WTC11 (cell line): ENCODE measurements at regions not wholly inside any gene's neighbourhood (a gene's known extent, or its start where the extent isn't known, plus 50 kb on each side); places are given as distances from the start of the nearest gene placed in this dataset.

Experiments used
- ATAC-seq: fragments of 200-7000 bp; cut with Tn5 transposase; 2 replicates; pipeline ENCODE4 v1.10.0; 2021; ENCODE audit warnings: mild to moderate bottlenecking, moderate library complexity
- CTCF ChIA-PET: fragments of 300-600 bp; sonication (Branson Sonifier 250); formaldehyde crosslinking; loops from one replicate; lab custom pipeline; 2021; ENCODE audit warnings: antibody characterized with exemption; lab: Charles Lee
- POLR2A ChIA-PET: fragments of 350-600 bp; sonication (Branson Sonifier 250); formaldehyde crosslinking; loops from one replicate; lab custom pipeline; 2021; ENCODE audit warnings: antibody characterized with exemption; lab: Charles Lee
- DNase-seq: peaks from one replicate; pipeline ENCODE4 v3.0.0; 2021; ENCODE audit warnings: low spot score
- H3K27ac Mint-ChIP-seq: 2 replicates; pipeline ENCODE4 v1.8.0; 2021; ENCODE audit warnings: mixed read lengths
- H3K27me3 Mint-ChIP-seq: 2 replicates; pipeline ENCODE4 v1.8.0; 2021; ENCODE audit warnings: low read depth, mild to moderate bottlenecking, moderate library complexity, mixed read lengths
- H3K36me3 Mint-ChIP-seq: 2 replicates; pipeline ENCODE4 v1.8.0; 2021; ENCODE audit warnings: mixed read lengths
- H3K4me1 Mint-ChIP-seq: 2 replicates; pipeline ENCODE4 v1.8.0; 2022; ENCODE audit warnings: mixed read lengths
- H3K4me3 Mint-ChIP-seq: 2 replicates; pipeline ENCODE4 v1.8.0; 2021; ENCODE audit warnings: mild to moderate bottlenecking, moderate library complexity, mixed read lengths
- H3K9me3 Mint-ChIP-seq: 2 replicates; pipeline ENCODE4 v1.8.0; 2021; ENCODE audit warnings: mixed read lengths
- AR ChIP-seq: fragments of 250-450 bp; sonication (Bioruptor Pico); IDR thresholded peaks from 2 replicates; pipeline ENCODE4 v1.9.0; 2021; ENCODE audit warnings: mild to moderate bottlenecking
- ARID4B ChIP-seq: sonication (generic); formaldehyde crosslinking; IDR thresholded peaks from 2 replicates; pipeline ENCODE4 v1.8.0; 2023; ENCODE audit warnings: missing genetic modification reagents, mild to moderate bottlenecking, borderline replicate concordance
- CDX4 ChIP-seq: fragments of 250-450 bp; sonication (Bioruptor Pico); IDR thresholded peaks from 2 replicates; pipeline ENCODE4 v1.9.0; 2021; ENCODE audit warnings: moderate library complexity, mild to moderate bottlenecking, inconsistent platforms, borderline replicate concordance
- FOXJ3 ChIP-seq: sonication (generic); formaldehyde crosslinking; IDR thresholded peaks from 2 replicates; pipeline ENCODE4 v1.9.0; 2021; ENCODE audit warnings: missing genetic modification reagents, mild to moderate bottlenecking, borderline replicate concordance
- FOXP4 ChIP-seq: sonication (generic); formaldehyde crosslinking; IDR thresholded peaks from 2 replicates; pipeline ENCODE4 v1.8.0; 2022; ENCODE audit warnings: mild to moderate bottlenecking, missing genetic modification reagents
- GTF2I ChIP-seq: fragments of 250-450 bp; sonication (Bioruptor Pico); conservative IDR thresholded peaks from 2 replicates; pipeline ENCODE4 v1.4.0; 2021; ENCODE audit warnings: mild to moderate bottlenecking
- JUN ChIP-seq: sonication (generic); formaldehyde crosslinking; IDR thresholded peaks from 2 replicates; pipeline ENCODE4 v1.8.0; 2023; ENCODE audit warnings: mild to moderate bottlenecking, missing genetic modification reagents
- NR3C1 ChIP-seq: sonication (generic); formaldehyde crosslinking; conservative IDR thresholded peaks from 2 replicates; pipeline ENCODE4 v1.8.1; 2023; ENCODE audit warnings: low read depth, mild to moderate bottlenecking, missing genetic modification reagents
- TEAD1 ChIP-seq: sonication (generic); formaldehyde crosslinking; IDR thresholded peaks from 2 replicates; pipeline ENCODE4 v1.8.0; 2022; ENCODE audit warnings: mild to moderate bottlenecking, missing genetic modification reagents
- TEAD4 ChIP-seq: sonication (generic); formaldehyde crosslinking; IDR thresholded peaks from 2 replicates; pipeline ENCODE4 v1.8.0; 2022; ENCODE audit warnings: mild to moderate bottlenecking, missing genetic modification reagents
- TP53 ChIP-seq: sonication (generic); formaldehyde crosslinking; IDR thresholded peaks from 2 replicates; pipeline ENCODE4 v1.8.1; 2023; ENCODE audit warnings: mild to moderate bottlenecking, missing genetic modification reagents
- ZBTB21 ChIP-seq: sonication (generic); formaldehyde crosslinking; IDR thresholded peaks from 2 replicates; pipeline ENCODE4 v1.8.1; 2023; ENCODE audit warnings: mild to moderate bottlenecking, missing genetic modification reagents, borderline replicate concordance
- ZMAT4 ChIP-seq: fragments of 250-450 bp; sonication (Bioruptor Pico); IDR thresholded peaks from 2 replicates; pipeline ENCODE4 v1.9.0; 2021; ENCODE audit warnings: mild to moderate bottlenecking
- ZNF121 ChIP-seq: sonication (generic); formaldehyde crosslinking; IDR thresholded peaks from 2 replicates; pipeline ENCODE4 v1.8.0; 2023; ENCODE audit warnings: missing genetic modification reagents
- ZNF423 ChIP-seq: fragments of 250-450 bp; sonication (Bioruptor Pico); IDR thresholded peaks from 2 replicates; pipeline ENCODE4 v2.1.2; 2022; ENCODE audit warnings: mild to moderate bottlenecking, moderate library complexity
- ZSCAN18 ChIP-seq: fragments of 250-450 bp; sonication (Bioruptor Pico); IDR thresholded peaks from 2 replicates; pipeline ENCODE4 v2.1.2; 2022; ENCODE audit warnings: mild to moderate bottlenecking, moderate library complexity
- TF ChIP-seq, protein P1 (sequence below): sonication (generic); formaldehyde crosslinking; IDR thresholded peaks from 2 replicates; pipeline ENCODE4 v1.8.1; 2022; ENCODE audit warnings: missing genetic modification reagents, borderline replicate concordance
- TF ChIP-seq, protein P2 (sequence below): sonication (generic); formaldehyde crosslinking; IDR thresholded peaks from 2 replicates; pipeline ENCODE4 v1.8.0; 2022; ENCODE audit warnings: missing genetic modification reagents

GRCh38 chr22:47835726-47836125 is 1073.3 kb downstream of the TBC1D22A start:
- ChIA-PET CTCF (no interaction called here), POLR2A (no interaction called here)
- TF ChIP-seq ZNF121 (CRISPR knock-in tag) (no peak), FOXP4 (CRISPR knock-in tag) (no peak), TEAD4 (CRISPR knock-in tag) (no peak), NR3C1 (no peak), FOXJ3 (CRISPR knock-in tag) (no peak), ZBTB21 (CRISPR knock-in tag) (no peak), CDX4 (no peak), GTF2I (CRISPR knock-in tag) (no peak), TEAD1 (no peak), ZNF423 (CRISPR knock-in tag) (no peak), TP53 (CRISPR knock-in tag) (no peak), JUN (CRISPR knock-in tag) (no peak), AR (CRISPR knock-in tag) (no peak), ARID4B (CRISPR knock-in tag) (no peak), ZMAT4 (CRISPR knock-in tag) (no peak), ZSCAN18 (CRISPR knock-in tag) (no peak)
- TF ChIP-seq, protein P1, sequence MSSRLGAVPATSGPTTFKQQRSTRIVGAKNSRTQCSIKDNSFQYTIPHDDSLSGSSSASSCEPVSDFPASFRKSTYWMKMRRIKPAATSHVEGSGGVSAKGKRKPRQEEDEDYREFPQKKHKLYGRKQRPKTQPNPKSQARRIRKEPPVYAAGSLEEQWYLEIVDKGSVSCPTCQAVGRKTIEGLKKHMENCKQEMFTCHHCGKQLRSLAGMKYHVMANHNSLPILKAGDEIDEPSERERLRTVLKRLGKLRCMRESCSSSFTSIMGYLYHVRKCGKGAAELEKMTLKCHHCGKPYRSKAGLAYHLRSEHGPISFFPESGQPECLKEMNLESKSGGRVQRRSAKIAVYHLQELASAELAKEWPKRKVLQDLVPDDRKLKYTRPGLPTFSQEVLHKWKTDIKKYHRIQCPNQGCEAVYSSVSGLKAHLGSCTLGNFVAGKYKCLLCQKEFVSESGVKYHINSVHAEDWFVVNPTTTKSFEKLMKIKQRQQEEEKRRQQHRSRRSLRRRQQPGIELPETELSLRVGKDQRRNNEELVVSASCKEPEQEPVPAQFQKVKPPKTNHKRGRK (CRISPR knock-in tag): no peak
- TF ChIP-seq, protein P2, sequence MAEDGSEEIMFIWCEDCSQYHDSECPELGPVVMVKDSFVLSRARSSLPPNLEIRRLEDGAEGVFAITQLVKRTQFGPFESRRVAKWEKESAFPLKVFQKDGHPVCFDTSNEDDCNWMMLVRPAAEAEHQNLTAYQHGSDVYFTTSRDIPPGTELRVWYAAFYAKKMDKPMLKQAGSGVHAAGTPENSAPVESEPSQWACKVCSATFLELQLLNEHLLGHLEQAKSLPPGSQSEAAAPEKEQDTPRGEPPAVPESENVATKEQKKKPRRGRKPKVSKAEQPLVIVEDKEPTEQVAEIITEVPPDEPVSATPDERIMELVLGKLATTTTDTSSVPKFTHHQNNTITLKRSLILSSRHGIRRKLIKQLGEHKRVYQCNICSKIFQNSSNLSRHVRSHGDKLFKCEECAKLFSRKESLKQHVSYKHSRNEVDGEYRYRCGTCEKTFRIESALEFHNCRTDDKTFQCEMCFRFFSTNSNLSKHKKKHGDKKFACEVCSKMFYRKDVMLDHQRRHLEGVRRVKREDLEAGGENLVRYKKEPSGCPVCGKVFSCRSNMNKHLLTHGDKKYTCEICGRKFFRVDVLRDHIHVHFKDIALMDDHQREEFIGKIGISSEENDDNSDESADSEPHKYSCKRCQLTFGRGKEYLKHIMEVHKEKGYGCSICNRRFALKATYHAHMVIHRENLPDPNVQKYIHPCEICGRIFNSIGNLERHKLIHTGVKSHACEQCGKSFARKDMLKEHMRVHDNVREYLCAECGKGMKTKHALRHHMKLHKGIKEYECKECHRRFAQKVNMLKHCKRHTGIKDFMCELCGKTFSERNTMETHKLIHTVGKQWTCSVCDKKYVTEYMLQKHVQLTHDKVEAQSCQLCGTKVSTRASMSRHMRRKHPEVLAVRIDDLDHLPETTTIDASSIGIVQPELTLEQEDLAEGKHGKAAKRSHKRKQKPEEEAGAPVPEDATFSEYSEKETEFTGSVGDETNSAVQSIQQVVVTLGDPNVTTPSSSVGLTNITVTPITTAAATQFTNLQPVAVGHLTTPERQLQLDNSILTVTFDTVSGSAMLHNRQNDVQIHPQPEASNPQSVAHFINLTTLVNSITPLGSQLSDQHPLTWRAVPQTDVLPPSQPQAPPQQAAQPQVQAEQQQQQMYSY: no peak
- no peak overlapping the region for H3K4me3 Mint-ChIP-seq
- peaks cover 17% of the 10 kb centered on the region; the same call in 1 of the 2 replicates for H3K9me3 Mint-ChIP-seq
- ATAC-seq (no peak), DNase-seq (no peak)
- no peaks in the 10 kb centered on the region for H3K27me3 Mint-ChIP-seq
- H3K36me3 Mint-ChIP-seq: no peaks in the 10 kb centered on the region
- H3K27ac Mint-ChIP-seq: no peak overlapping the region
- no peaks in the 10 kb centered on the region for H3K4me1 Mint-ChIP-seq
